ENCODE measurements at regions not wholly inside any gene's neighbourhood (a gene's known extent, or its start where the extent isn't known, plus 50 kb on each side); places are given as distances from the start of the nearest gene placed in this dataset.

DNA sequence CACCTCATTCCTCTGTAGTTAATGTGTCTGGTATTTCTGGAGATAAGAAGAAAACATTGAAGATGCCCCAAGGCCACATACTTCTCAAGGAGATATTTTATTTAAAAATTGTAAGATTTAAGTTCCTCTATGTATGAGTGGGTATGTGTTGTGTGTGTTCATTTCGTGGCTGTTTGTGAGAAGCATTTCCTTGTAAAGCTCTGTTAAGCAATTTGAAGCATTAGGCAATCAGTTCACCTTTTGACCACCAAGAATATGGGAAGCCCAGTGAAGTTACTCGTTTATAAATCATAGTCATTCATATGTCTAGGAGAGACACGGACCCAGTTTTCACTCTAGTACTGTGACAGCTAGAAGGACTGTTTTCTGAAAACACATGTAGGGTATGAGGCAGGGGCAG, 717.6 kb upstream of the MAP3K7 start:
- Histone ChIP-seq H3K4me3 (replicated peaks in 1 of 4; ENCODE audit: control extremely low read depth in 1 of 4, insufficient read depth in 1 of 4, low read depth in 3 of 4, low read length in 4 of 4) (no peak overlapping the region), H3K9me3 (ENCODE audit: control insufficient read depth, insufficient read depth, low read depth, low read length) (no peaks in the 10 kb centered on the region), H3K9ac (ENCODE audit: insufficient read depth, low read length) (no peak overlapping the region), H3K4me2 (ENCODE audit: extremely low read depth, insufficient read depth, low read length) (no peak overlapping the region), H4K20me1 (ENCODE audit: control insufficient read depth, extremely low read depth, insufficient read depth, low read length) (no peaks in the 10 kb centered on the region), H3K36me3 (ENCODE audit: control insufficient read depth, insufficient read depth, low read length) (no peaks in the 10 kb centered on the region), H3K27ac (ENCODE audit: insufficient read depth, low read length) (no peak overlapping the region), H3K4me1 (ENCODE audit: control insufficient read depth, extremely low read depth, insufficient read depth, low read length) (no peaks in the 10 kb centered on the region), H3K79me2 (ENCODE audit: control insufficient read depth, insufficient read depth, low read length) (no peaks in the 10 kb centered on the region), H2AFZ (ENCODE audit: low read length) (no peak overlapping the region), H3K27me3 (ENCODE audit: control insufficient read depth, insufficient read depth, low read length) (no peaks in the 10 kb centered on the region)
- DNase-seq (ENCODE audit: low read depth in 2 of 2) = peak; percentile 29 to 44
- TF ChIP-seq, protein P1, sequence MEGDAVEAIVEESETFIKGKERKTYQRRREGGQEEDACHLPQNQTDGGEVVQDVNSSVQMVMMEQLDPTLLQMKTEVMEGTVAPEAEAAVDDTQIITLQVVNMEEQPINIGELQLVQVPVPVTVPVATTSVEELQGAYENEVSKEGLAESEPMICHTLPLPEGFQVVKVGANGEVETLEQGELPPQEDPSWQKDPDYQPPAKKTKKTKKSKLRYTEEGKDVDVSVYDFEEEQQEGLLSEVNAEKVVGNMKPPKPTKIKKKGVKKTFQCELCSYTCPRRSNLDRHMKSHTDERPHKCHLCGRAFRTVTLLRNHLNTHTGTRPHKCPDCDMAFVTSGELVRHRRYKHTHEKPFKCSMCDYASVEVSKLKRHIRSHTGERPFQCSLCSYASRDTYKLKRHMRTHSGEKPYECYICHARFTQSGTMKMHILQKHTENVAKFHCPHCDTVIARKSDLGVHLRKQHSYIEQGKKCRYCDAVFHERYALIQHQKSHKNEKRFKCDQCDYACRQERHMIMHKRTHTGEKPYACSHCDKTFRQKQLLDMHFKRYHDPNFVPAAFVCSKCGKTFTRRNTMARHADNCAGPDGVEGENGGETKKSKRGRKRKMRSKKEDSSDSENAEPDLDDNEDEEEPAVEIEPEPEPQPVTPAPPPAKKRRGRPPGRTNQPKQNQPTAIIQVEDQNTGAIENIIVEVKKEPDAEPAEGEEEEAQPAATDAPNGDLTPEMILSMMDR (conservative IDR thresholded peaks at IDR 0.05 in 1 of 2, IDR thresholded peaks at IDR 0.05 in 1 of 2; ENCODE audit: low read depth in 1 of 2, low read length in 2 of 2) = no peak
- no peak for TF ChIP-seq EZH2 (IDR thresholded peaks at IDR 0.05; ENCODE audit: low read length, missing control alignments)

DNA sequence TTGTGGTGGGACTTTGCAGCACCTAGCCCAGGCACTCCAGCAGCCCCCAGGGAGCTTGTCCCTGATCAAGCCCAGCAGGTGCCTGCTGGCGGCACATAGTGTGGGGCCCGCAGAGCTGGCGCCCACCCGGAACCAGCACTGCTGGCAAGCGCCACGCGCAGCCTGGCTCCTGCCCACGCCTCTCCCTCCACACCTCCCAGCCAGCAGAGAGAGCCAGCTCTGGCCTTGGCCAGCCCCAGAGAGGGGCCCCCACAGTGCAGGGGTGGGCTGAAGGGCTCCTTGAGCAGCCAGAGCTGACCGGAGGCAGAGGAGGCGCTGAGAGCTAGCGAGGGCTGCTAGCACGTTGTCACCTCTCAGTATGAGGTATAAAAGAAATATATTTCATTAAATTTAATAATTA, 716.5 kb upstream of the MAP3K7 start:
- H3K9ac ChIP-seq (ENCODE audit: insufficient read depth, low read length) = no peak overlapping the region
- no peak overlapping the region for H3K4me3 ChIP-seq (replicated peaks in 1 of 4; ENCODE audit: control extremely low read depth in 1 of 4, insufficient read depth in 1 of 4, low read depth in 3 of 4, low read length in 4 of 4)
- H3K4me2 ChIP-seq (ENCODE audit: extremely low read depth, insufficient read depth, low read length) = no peak overlapping the region
- H3K27ac ChIP-seq (ENCODE audit: insufficient read depth, low read length) = no peak overlapping the region
- no peaks in the 10 kb centered on the region for H3K27me3 ChIP-seq (ENCODE audit: control insufficient read depth, insufficient read depth, low read length)
- H4K20me1 ChIP-seq (ENCODE audit: control insufficient read depth, extremely low read depth, insufficient read depth, low read length) = no peaks in the 10 kb centered on the region
- DNase-seq (ENCODE audit: low read depth in 2 of 2) = no peak
- no peak overlapping the region for H2AFZ ChIP-seq (ENCODE audit: low read length)
- TF ChIP-seq, protein P1 (conservative IDR thresholded peaks at IDR 0.05 in 1 of 2, IDR thresholded peaks at IDR 0.05 in 1 of 2; ENCODE audit: low read depth in 1 of 2, low read length in 2 of 2) = no peak
- TF ChIP-seq EZH2 (IDR thresholded peaks at IDR 0.05; ENCODE audit: low read length, missing control alignments) = no peak
- H3K36me3 ChIP-seq (ENCODE audit: control insufficient read depth, insufficient read depth, low read length) = no peaks in the 10 kb centered on the region
- no peaks in the 10 kb centered on the region for H3K79me2 ChIP-seq (ENCODE audit: control insufficient read depth, insufficient read depth, low read length)
- no peaks in the 10 kb centered on the region for H3K4me1 ChIP-seq (ENCODE audit: control insufficient read depth, extremely low read depth, insufficient read depth, low read length)
- H3K9me3 ChIP-seq (ENCODE audit: control insufficient read depth, insufficient read depth, low read depth, low read length) = no peaks in the 10 kb centered on the region

DNA sequence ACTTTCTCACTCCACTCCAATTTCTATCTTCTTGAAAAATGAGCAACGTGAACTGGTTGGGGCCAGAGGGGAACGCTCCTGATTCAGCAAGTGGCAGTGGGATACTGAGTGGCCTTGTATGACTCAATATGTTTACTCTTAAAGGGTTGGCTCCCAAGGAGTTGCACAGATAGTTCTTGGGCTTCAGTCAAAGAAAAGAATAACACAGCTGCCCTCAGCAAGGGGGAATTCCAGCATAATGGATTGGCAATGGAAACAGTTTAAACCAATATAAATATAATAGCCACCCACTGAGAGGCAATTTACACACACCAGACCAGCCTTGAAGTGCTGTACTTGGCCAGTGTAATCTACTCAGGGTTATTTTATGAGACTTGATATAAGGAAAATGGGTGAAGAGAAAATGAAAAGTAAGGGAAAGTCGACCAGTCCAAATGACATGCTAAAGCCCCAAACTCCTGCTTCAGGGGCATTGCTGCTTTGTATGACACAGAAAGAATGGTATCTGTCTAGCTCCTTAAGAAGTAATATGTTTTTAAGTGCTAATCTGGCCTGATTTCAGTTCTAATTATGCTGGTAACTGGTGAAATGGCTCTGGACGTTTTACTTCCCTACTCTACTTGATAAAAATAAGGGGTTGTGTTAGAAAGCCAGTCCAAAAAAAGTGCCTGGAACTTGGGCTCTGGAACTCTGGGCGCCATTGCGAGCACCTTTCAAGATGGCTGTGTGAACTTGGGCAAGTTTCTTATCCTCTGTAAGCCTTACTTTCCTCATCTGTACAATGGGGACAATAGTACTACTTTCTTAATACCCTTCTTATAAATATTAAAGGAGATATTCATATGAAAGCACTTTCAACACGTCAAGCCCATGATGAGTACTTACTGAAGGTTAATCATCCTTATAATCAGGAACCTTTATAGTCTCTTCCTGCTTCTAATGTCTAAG, 712.9 kb upstream of the MAP3K7 start:
- DNase-seq (ENCODE audit: low read depth in 2 of 2) = peak; percentile 94 to 97

More for the DNA sequence above, 712.9 kb upstream of the MAP3K7 start:
- Histone ChIP-seq H3K4me1 (ENCODE audit: control insufficient read depth, extremely low read depth, insufficient read depth, low read length) (no peaks in the 10 kb centered on the region), H3K4me2 (ENCODE audit: extremely low read depth, insufficient read depth, low read length) (no peak overlapping the region), H3K27me3 (ENCODE audit: control insufficient read depth, insufficient read depth, low read length) (no peaks in the 10 kb centered on the region), H3K9me3 (ENCODE audit: control insufficient read depth, insufficient read depth, low read depth, low read length) (no peaks in the 10 kb centered on the region), H3K79me2 (ENCODE audit: control insufficient read depth, insufficient read depth, low read length) (no peaks in the 10 kb centered on the region), H3K4me3 (replicated peaks in 1 of 4; ENCODE audit: control extremely low read depth in 1 of 4, insufficient read depth in 1 of 4, low read depth in 3 of 4, low read length in 4 of 4) (no peak overlapping the region), H2AFZ (ENCODE audit: low read length) (no peak overlapping the region), H3K36me3 (ENCODE audit: control insufficient read depth, insufficient read depth, low read length) (no peaks in the 10 kb centered on the region), H3K27ac (ENCODE audit: insufficient read depth, low read length) (no peak overlapping the region), H4K20me1 (ENCODE audit: control insufficient read depth, extremely low read depth, insufficient read depth, low read length) (no peaks in the 10 kb centered on the region), H3K9ac (ENCODE audit: insufficient read depth, low read length) (no peak overlapping the region)
- TF ChIP-seq EZH2 (IDR thresholded peaks at IDR 0.05; ENCODE audit: low read length, missing control alignments) = no peak
- TF ChIP-seq, protein P1 (conservative IDR thresholded peaks at IDR 0.05 in 1 of 2, IDR thresholded peaks at IDR 0.05 in 1 of 2; ENCODE audit: low read depth in 1 of 2, low read length in 2 of 2) = no peak

Measured in fibroblast of lung (primary cell).